H9 (cell line): ENCODE measurements at regions not wholly inside any gene's neighbourhood (a gene's known extent, or its start where the extent isn't known, plus 50 kb on each side); places are given as distances from the start of the nearest gene placed in this dataset.

ENCODE experiments used
- DNase-seq: peaks from one replicate; pipeline ENCODE4 v3.0.0-alpha.2; 2017
- H2AFZ ChIP-seq: one replicate; pipeline ENCODE4 v1.6.1; 2013; ENCODE audit warnings: mild to moderate bottlenecking, low read length, control low read depth, moderate library complexity
- H2AK5ac ChIP-seq: 2 replicates; pipeline ENCODE4 v1.6.1; 2013; ENCODE audit warnings: low read length, control low read depth, mixed read lengths; ENCODE audit not compliant: insufficient read length
- H2BK120ac ChIP-seq: one replicate; pipeline ENCODE4 v1.6.1; 2013; ENCODE audit warnings: low read depth, mild to moderate bottlenecking, low read length, control low read depth, inconsistent platforms; ENCODE audit not compliant: poor library complexity, severe bottlenecking
- H2BK12ac ChIP-seq: 2 replicates; pipeline ENCODE4 v1.6.1; 2013; ENCODE audit warnings: low read length, control low read depth, mixed read lengths, low read depth; ENCODE audit not compliant: insufficient read length
- H2BK15ac ChIP-seq: 2 replicates; pipeline ENCODE4 v1.6.1; 2013; ENCODE audit warnings: low read depth, low read length, control low read depth
- H2BK20ac ChIP-seq: one replicate; pipeline ENCODE4 v1.6.1; 2013; ENCODE audit warnings: low read depth, mild to moderate bottlenecking, low read length, control low read depth, inconsistent platforms; ENCODE audit not compliant: poor library complexity, severe bottlenecking
- H2BK5ac ChIP-seq: 2 replicates; pipeline ENCODE4 v1.6.1; 2013; ENCODE audit warnings: low read length, control low read depth, mixed read lengths; ENCODE audit not compliant: insufficient read length
- H3K14ac ChIP-seq: 2 replicates; pipeline ENCODE4 v1.6.1; 2013; ENCODE audit warnings: low read length, control low read depth; ENCODE audit not compliant: insufficient read depth
- H3K18ac ChIP-seq: 2 replicates; pipeline ENCODE4 v1.6.1; 2013; ENCODE audit warnings: low read depth, mild to moderate bottlenecking, mixed read lengths, low read length, control low read depth; ENCODE audit not compliant: insufficient read length
- H3K23ac ChIP-seq: 2 replicates; pipeline ENCODE4 v1.6.1; 2013; ENCODE audit warnings: low read length, control low read depth, mixed read lengths, low read depth; ENCODE audit not compliant: insufficient read length
- H3K23me2 ChIP-seq: 2 replicates; pipeline ENCODE4 v1.6.1; 2013; ENCODE audit warnings: low read depth, mild to moderate bottlenecking, mixed read lengths, low read length, control low read depth; ENCODE audit not compliant: insufficient read length, poor library complexity, severe bottlenecking
- H3K27ac ChIP-seq: 2 replicates; pipeline ENCODE4 v1.5.1; 2013; ENCODE audit warnings: low read length, control low read depth, mixed read lengths, low read depth; ENCODE audit not compliant: insufficient read length
- H3K27me3 ChIP-seq: 2 replicates; pipeline ENCODE4 v1.6.1; 2013; ENCODE audit warnings: low read length, control low read depth, inconsistent platforms; ENCODE audit not compliant: insufficient read depth
- H3K4ac ChIP-seq: 2 replicates; pipeline ENCODE4 v1.6.1; 2013; ENCODE audit warnings: low read depth, mild to moderate bottlenecking, control low read depth, inconsistent platforms, low read length, moderate library complexity
- H3K4me1 ChIP-seq: 2 replicates; pipeline ENCODE4 v1.6.1; 2013; ENCODE audit warnings: low read length, control low read depth, inconsistent platforms; ENCODE audit not compliant: insufficient read depth
- H3K4me2 ChIP-seq: 2 replicates; pipeline ENCODE4 v1.6.1; 2013; ENCODE audit warnings: low read length, control low read depth, mixed read lengths; ENCODE audit not compliant: insufficient read length, insufficient read depth
- H3K56ac ChIP-seq: 2 replicates; pipeline ENCODE4 v1.6.1; 2013; ENCODE audit warnings: low read depth, mild to moderate bottlenecking, mixed read lengths, low read length, control low read depth; ENCODE audit not compliant: insufficient read length
- H3K79me1 ChIP-seq: 2 replicates; pipeline ENCODE4 v1.6.1; 2013; ENCODE audit warnings: low read depth, mild to moderate bottlenecking, moderate library complexity, low read length, control low read depth, inconsistent platforms; ENCODE audit not compliant: insufficient read depth, poor library complexity, severe bottlenecking
- H3K79me2 ChIP-seq: 2 replicates; pipeline ENCODE4 v1.6.1; 2013; ENCODE audit warnings: low read length, control low read depth, inconsistent platforms; ENCODE audit not compliant: insufficient read depth
- H3K9ac ChIP-seq: 2 replicates; pipeline ENCODE4 v1.6.1; 2013; ENCODE audit warnings: low read length, control low read depth, mixed read lengths; ENCODE audit not compliant: insufficient read length; ENCODE audit errors: extremely low read depth
- H3K9me3 ChIP-seq: one replicate; pipeline ENCODE4 v1.6.1; 2013; ENCODE audit warnings: low read depth, low read length, inconsistent platforms; ENCODE audit not compliant: control insufficient read depth
- H3T11ph ChIP-seq: one replicate; pipeline ENCODE4 v1.6.1; 2013; ENCODE audit warnings: mild to moderate bottlenecking, low read length, control low read depth, inconsistent platforms
- H4K20me1 ChIP-seq: one replicate; pipeline ENCODE4 v1.6.1; 2013; ENCODE audit not compliant: control insufficient read depth, insufficient read length, insufficient read depth
- H4K5ac ChIP-seq: 2 replicates; pipeline ENCODE4 v1.6.1; 2013; ENCODE audit warnings: low read depth, mild to moderate bottlenecking, mixed read lengths, low read length, control low read depth; ENCODE audit not compliant: insufficient read length
- H4K8ac ChIP-seq: replicated peaks from 2 replicates; pipeline ENCODE4 v1.6.1; 2013; ENCODE audit warnings: low read length, control low read depth, mixed read lengths, low read depth; ENCODE audit not compliant: insufficient read length
- H4K91ac ChIP-seq: 2 replicates; pipeline ENCODE4 v1.6.1; 2013; ENCODE audit warnings: low read depth, mild to moderate bottlenecking, moderate library complexity, mixed read lengths, low read length, control low read depth; ENCODE audit not compliant: insufficient read length
- H3K27ac Mint-ChIP-seq, 3 experiments: 2 replicates in 2 of 3; 3 replicates in 1 of 3; pipeline ENCODE4 v1.8.0; 2020 to 2021; ENCODE audit warnings: mixed read lengths in 3 of 3, mild to moderate bottlenecking in 1 of 3, moderate library complexity in 1 of 3
- H3K27me3 Mint-ChIP-seq: 2 replicates; pipeline ENCODE4 v1.8.0; 2021; ENCODE audit warnings: low read depth, mild to moderate bottlenecking, moderate library complexity, mixed read lengths
- H3K36me3 Mint-ChIP-seq, 3 experiments: 2 replicates in 2 of 3; 3 replicates in 1 of 3; pipeline ENCODE4 v1.8.0; 2020 to 2021; ENCODE audit warnings: low read depth in 3 of 3, mixed read lengths in 3 of 3; ENCODE audit not compliant: insufficient read depth in 1 of 3
- H3K4me1 Mint-ChIP-seq, 2 experiments: 2 replicates each; pipeline ENCODE4 v1.8.0; 2020; ENCODE audit warnings: mixed read lengths in 2 of 2
- H3K4me3 Mint-ChIP-seq, 2 experiments: 2 replicates in 1 of 2; 3 replicates in 1 of 2; pipeline ENCODE4 v1.8.0; 2020 to 2021; ENCODE audit warnings: mild to moderate bottlenecking in 2 of 2, mixed read lengths in 2 of 2, moderate library complexity in 1 of 2
- H3K9me3 Mint-ChIP-seq, 2 experiments: 2 replicates in 1 of 2; 3 replicates in 1 of 2; pipeline ENCODE4 v1.8.0; 2020; ENCODE audit warnings: mild to moderate bottlenecking in 2 of 2, mixed read lengths in 2 of 2, moderate library complexity in 1 of 2
- CTCF ChIP-seq: fragments of 200-600 bp; sonication (generic); conservative IDR thresholded peaks from 3 replicates; pipeline ENCODE4 v1.8.0; 2021; ENCODE audit warnings: antibody characterized with exemption, mild to moderate bottlenecking
- WGBS: extraction: QIAGEN DNeasy Blood & Tissue Kit; methylation state at CpG from one replicate; pipeline ENCODE4 v1.1.7; 2013; ENCODE audit warnings: missing lambda C conversion rate, low lambda C conversion rate, mixed read lengths; ENCODE audit not compliant: insufficient read length; ENCODE audit errors: extremely low coverage; 5-methylcytosine and 5-hydroxymethylcytosine counted together

GRCh38 chr7:112648781-112649180 is 141.4 kb downstream of the TMEM168 start:
- WGBS = no CpG with 5 or more reads among the region's 2 CpGs
- H3K27ac Mint-ChIP-seq = no peak overlapping the region
- Histone ChIP-seq H4K8ac (no peak overlapping the region), H3K56ac (no peak overlapping the region), H3K9ac (no peak overlapping the region), H3K9me3 (no peaks in the 10 kb centered on the region), H3K4me1 (no peaks in the 10 kb centered on the region; the same call in 1 of the 2 replicates), H3K27me3 (no peaks in the 10 kb centered on the region), H2AK5ac (no peak overlapping the region), H2BK12ac (no peak overlapping the region), H3K27ac (no peak overlapping the region), H3K14ac (no peak overlapping the region), H3K79me2 (no peaks in the 10 kb centered on the region), H4K20me1 (no peaks in the 10 kb centered on the region), H3K18ac (no peak overlapping the region), H3K4ac (no peak overlapping the region; the same call in 1 of the 2 replicates), H3K23me2 (no peaks in the 10 kb centered on the region), H3K4me2 (no peak overlapping the region), H3K79me1 (no peaks in the 10 kb centered on the region), H4K5ac (no peak overlapping the region), H2BK20ac (no peak overlapping the region), H3T11ph (no peak overlapping the region), H2BK120ac (no peak overlapping the region), H2BK5ac (no peak overlapping the region), H3K23ac (no peak overlapping the region), H2BK15ac (no peak overlapping the region), H2AFZ (no peak overlapping the region), H4K91ac (no peak overlapping the region)
- no peak overlapping the region for H3K4me3 Mint-ChIP-seq
- H3K9me3 Mint-ChIP-seq = peaks cover 14 to 18% of the 10 kb centered on the region in 2 experiments; a peak in 4 of 5 replicates
- TF ChIP-seq CTCF = no peak
- no peak for DNase-seq
- H3K36me3 Mint-ChIP-seq = peaks cover 6 to 21% (median 7%) of the 10 kb centered on the region in 3 experiments; a peak in 5 of 7 replicates
- no peaks in the 10 kb centered on the region for H3K27me3 Mint-ChIP-seq
- peaks cover 10 to 11% of the 10 kb centered on the region in 2 experiments for H3K4me1 Mint-ChIP-seq
